HEK293 (cell line): ENCODE measurements at regions not wholly inside any gene's neighbourhood (a gene's known extent, or its start where the extent isn't known, plus 50 kb on each side); places are given as distances from the start of the nearest gene placed in this dataset.

ENCODE experiments used
- CTCF ChIA-PET: fragments of 350-600 bp; formaldehyde crosslinking; extraction: SDS; loops from one replicate; lab custom pipeline; 2021; ENCODE audit warnings: antibody characterized with exemption; lab: Yijun Ruan, JAX
- POLR2A ChIA-PET: fragments of 300-600 bp; formaldehyde crosslinking; extraction: SDS; loops from one replicate; lab custom pipeline; 2020; ENCODE audit warnings: antibody characterized with exemption, inconsistent platforms; lab: Yijun Ruan, JAX
- H3K27ac ChIP-seq: fragments of 200-500 bp; sonication (Bioruptor generic); 2 replicates; pipeline ENCODE4 v1.5.1; 2014; ENCODE audit warnings: low read depth, low read length, control low read depth, inconsistent platforms; ENCODE audit errors: extremely low read depth
- H3K36me3 ChIP-seq, 2 experiments: fragments of 200-500 bp in 1 of 2; sonication (Bioruptor generic) in 1 of 2; 1 replicate in 1 of 2; 2 replicates in 1 of 2; pipeline ENCODE4 v1.5.1; 2014 to 2017; ENCODE audit warnings: inconsistent platforms in 2 of 2, low read length in 2 of 2; ENCODE audit not compliant: control insufficient read depth in 2 of 2, insufficient read depth in 1 of 2
- H3K4me1 ChIP-seq: fragments of 200-500 bp; sonication (Bioruptor generic); 2 replicates; pipeline ENCODE4 v1.5.1; 2014; ENCODE audit warnings: mild to moderate bottlenecking, low read length, inconsistent platforms; ENCODE audit not compliant: control insufficient read depth, insufficient read depth
- H3K4me3 ChIP-seq: 2 replicates; pipeline ENCODE4 v1.5.1; 2011; ENCODE audit warnings: low read depth, mild to moderate bottlenecking, control low read depth, low read length, moderate library complexity
- H3K9me3 ChIP-seq: fragments of 200-500 bp; sonication (Bioruptor generic); 2 replicates; pipeline ENCODE4 v1.5.1; 2014; ENCODE audit warnings: low read depth, low read length, inconsistent platforms; ENCODE audit not compliant: control insufficient read depth, insufficient read depth
- IKZF3 ChIP-seq: fragments of 450-650 bp; IDR thresholded peaks from 2 replicates; pipeline ENCODE4 v1.5.0; 2018; ENCODE audit warnings: missing biosample characterization, mild to moderate bottlenecking, missing genetic modification characterization, moderate library complexity
- KLF17 ChIP-seq: fragments of 450-650 bp; formaldehyde crosslinking; IDR thresholded peaks from 2 replicates; pipeline ENCODE4 v1.5.1; 2016; ENCODE audit warnings: missing biosample characterization, missing genetic modification characterization
- KLF7 ChIP-seq: fragments of 450-650 bp; formaldehyde crosslinking; IDR thresholded peaks from 2 replicates; pipeline ENCODE4 v1.5.1; 2016; ENCODE audit warnings: missing biosample characterization, missing genetic modification characterization, borderline replicate concordance
- KLF9 ChIP-seq: fragments of 450-650 bp; formaldehyde crosslinking; IDR thresholded peaks from 2 replicates; pipeline ENCODE4 v1.5.1; 2016; ENCODE audit warnings: missing biosample characterization, missing genetic modification characterization, low read depth
- PRDM6 ChIP-seq: fragments of 450-650 bp; formaldehyde crosslinking; IDR thresholded peaks from 2 replicates; pipeline ENCODE4 v1.5.1; 2017; ENCODE audit warnings: missing biosample characterization, missing genetic modification characterization
- SP3 ChIP-seq: fragments of 450-650 bp; formaldehyde crosslinking; IDR thresholded peaks from 2 replicates; pipeline ENCODE4 v1.5.1; 2016; ENCODE audit warnings: missing biosample characterization, missing genetic modification characterization
- YY2 ChIP-seq: fragments of 450-650 bp; formaldehyde crosslinking; IDR thresholded peaks from 2 replicates; pipeline ENCODE4 v1.5.1; 2016; ENCODE audit warnings: missing biosample characterization, missing genetic modification characterization
- ZIC2 ChIP-seq: fragments of 450-650 bp; formaldehyde crosslinking; IDR thresholded peaks from 2 replicates; pipeline ENCODE4 v1.5.1; 2016; ENCODE audit warnings: missing biosample characterization, missing genetic modification characterization
- ZNF146 ChIP-seq: fragments of 450-650 bp; formaldehyde crosslinking; IDR thresholded peaks from 2 replicates; pipeline ENCODE4 v1.5.1; 2016; ENCODE audit warnings: missing biosample characterization, missing genetic modification characterization
- ZNF155 ChIP-seq: fragments of 450-650 bp; formaldehyde crosslinking; IDR thresholded peaks from 2 replicates; pipeline ENCODE4 v1.5.1; 2016; ENCODE audit warnings: missing biosample characterization, missing genetic modification characterization
- ZNF2 ChIP-seq: fragments of 450-650 bp; formaldehyde crosslinking; IDR thresholded peaks from 2 replicates; pipeline ENCODE4 v1.5.1; 2016; ENCODE audit warnings: missing biosample characterization, missing genetic modification characterization
- ZNF211 ChIP-seq: fragments of 450-650 bp; formaldehyde crosslinking; IDR thresholded peaks from 2 replicates; pipeline ENCODE4 v1.5.1; 2016; ENCODE audit warnings: low read depth, missing biosample characterization, missing genetic modification characterization
- ZNF214 ChIP-seq: fragments of 450-650 bp; formaldehyde crosslinking; IDR thresholded peaks from 2 replicates; pipeline ENCODE4 v1.5.1; 2017; ENCODE audit warnings: missing biosample characterization, mild to moderate bottlenecking, missing genetic modification characterization, borderline replicate concordance
- ZNF311 ChIP-seq: fragments of 450-650 bp; formaldehyde crosslinking; IDR thresholded peaks from 2 replicates; pipeline ENCODE4 v1.5.1; 2017; ENCODE audit warnings: missing biosample characterization, missing genetic modification characterization, borderline replicate concordance
- ZNF37A ChIP-seq: fragments of 450-650 bp; IDR thresholded peaks from 2 replicates; pipeline ENCODE4 v1.5.1; 2018; ENCODE audit warnings: missing biosample characterization, missing genetic modification characterization
- ZNF394 ChIP-seq: fragments of 450-650 bp; formaldehyde crosslinking; IDR thresholded peaks from 2 replicates; pipeline ENCODE4 v1.5.1; 2016; ENCODE audit warnings: missing biosample characterization, missing genetic modification characterization, mild to moderate bottlenecking, moderate library complexity, borderline replicate concordance
- ZNF433 ChIP-seq: fragments of 450-650 bp; formaldehyde crosslinking; IDR thresholded peaks from 2 replicates; pipeline ENCODE4 v1.5.1; 2016; ENCODE audit warnings: missing biosample characterization, missing genetic modification characterization, low read depth
- ZNF48 ChIP-seq: fragments of 450-650 bp; formaldehyde crosslinking; IDR thresholded peaks from 2 replicates; pipeline ENCODE4 v1.5.1; 2016; ENCODE audit warnings: missing biosample characterization, missing genetic modification characterization
- ZNF596 ChIP-seq: fragments of 450-650 bp; IDR thresholded peaks from 2 replicates; pipeline ENCODE4 v1.5.0; 2018; ENCODE audit warnings: missing biosample characterization, mild to moderate bottlenecking, missing genetic modification characterization, moderate library complexity
- ZNF660 ChIP-seq: fragments of 450-650 bp; IDR thresholded peaks from 2 replicates; pipeline ENCODE4 v1.5.1; 2018; ENCODE audit warnings: missing biosample characterization, mild to moderate bottlenecking, missing genetic modification characterization
- ZNF701 ChIP-seq: fragments of 450-650 bp; formaldehyde crosslinking; IDR thresholded peaks from 2 replicates; pipeline ENCODE4 v1.5.1; 2016; ENCODE audit warnings: missing biosample characterization, missing genetic modification characterization
- ZNF776 ChIP-seq: fragments of 450-650 bp; formaldehyde crosslinking; IDR thresholded peaks from 2 replicates; pipeline ENCODE4 v1.5.0; 2017; ENCODE audit warnings: missing biosample characterization, missing genetic modification characterization, borderline replicate concordance
- ZNF785 ChIP-seq: fragments of 450-650 bp; formaldehyde crosslinking; IDR thresholded peaks from 2 replicates; pipeline ENCODE4 v1.5.1; 2016; ENCODE audit warnings: missing biosample characterization, missing genetic modification characterization
- TF ChIP-seq, protein P1 (sequence below): fragments of 450-650 bp; formaldehyde crosslinking; conservative IDR thresholded peaks from 2 replicates; pipeline ENCODE4 v1.5.1; 2016; ENCODE audit warnings: low read depth, missing biosample characterization, missing genetic modification characterization

GRCh38 chr5:111582993-111583601 lies 70.8 kb upstream of the STARD4 start (continued):
- TF ChIP-seq KLF7 (tag by site-specific recombination): no peak
- no peak for TF ChIP-seq ZNF48
- TF ChIP-seq PRDM6: no peak
- no peak for TF ChIP-seq ZNF211 (tag by site-specific recombination)

GRCh38 chr5:111582451-111582850 lies 70.1 kb upstream of the STARD4 start:
- Histone ChIP-seq H3K27ac (no peak overlapping the region), H3K4me1 (no peaks in the 10 kb centered on the region), H3K36me3 (no peaks in the 10 kb centered on the region), H3K9me3 (no peaks in the 10 kb centered on the region), H3K4me3 (no peak overlapping the region)
- ChIA-PET POLR2A (no interaction called here), CTCF (interaction anchor here (0.5 kb wide), 1 partner anchor 1684 kb away, joined by 3 read pairs; no protein-coding TSS in a partner anchor)
- TF ChIP-seq KLF9 (tag by site-specific recombination) (no peak), ZNF660 (tag by site-specific recombination) (no peak), ZNF311 (tag by site-specific recombination) (no peak), IKZF3 (tag by site-specific recombination) (no peak), ZNF146 (tag by site-specific recombination) (no peak), ZNF155 (tag by site-specific recombination) (no peak), YY2 (tag by site-specific recombination) (no peak), ZNF2 (no peak), ZNF596 (no peak), ZNF37A (tag by site-specific recombination) (no peak), ZNF214 (tag by site-specific recombination) (no peak), ZNF433 (tag by site-specific recombination) (no peak), ZNF785 (tag by site-specific recombination) (no peak), KLF17 (no peak), ZNF394 (tag by site-specific recombination) (no peak), ZNF701 (tag by site-specific recombination) (no peak), SP3 (tag by site-specific recombination) (no peak), ZIC2 (tag by site-specific recombination) (no peak), ZNF776 (tag by site-specific recombination) (no peak)
- TF ChIP-seq, protein P1, sequence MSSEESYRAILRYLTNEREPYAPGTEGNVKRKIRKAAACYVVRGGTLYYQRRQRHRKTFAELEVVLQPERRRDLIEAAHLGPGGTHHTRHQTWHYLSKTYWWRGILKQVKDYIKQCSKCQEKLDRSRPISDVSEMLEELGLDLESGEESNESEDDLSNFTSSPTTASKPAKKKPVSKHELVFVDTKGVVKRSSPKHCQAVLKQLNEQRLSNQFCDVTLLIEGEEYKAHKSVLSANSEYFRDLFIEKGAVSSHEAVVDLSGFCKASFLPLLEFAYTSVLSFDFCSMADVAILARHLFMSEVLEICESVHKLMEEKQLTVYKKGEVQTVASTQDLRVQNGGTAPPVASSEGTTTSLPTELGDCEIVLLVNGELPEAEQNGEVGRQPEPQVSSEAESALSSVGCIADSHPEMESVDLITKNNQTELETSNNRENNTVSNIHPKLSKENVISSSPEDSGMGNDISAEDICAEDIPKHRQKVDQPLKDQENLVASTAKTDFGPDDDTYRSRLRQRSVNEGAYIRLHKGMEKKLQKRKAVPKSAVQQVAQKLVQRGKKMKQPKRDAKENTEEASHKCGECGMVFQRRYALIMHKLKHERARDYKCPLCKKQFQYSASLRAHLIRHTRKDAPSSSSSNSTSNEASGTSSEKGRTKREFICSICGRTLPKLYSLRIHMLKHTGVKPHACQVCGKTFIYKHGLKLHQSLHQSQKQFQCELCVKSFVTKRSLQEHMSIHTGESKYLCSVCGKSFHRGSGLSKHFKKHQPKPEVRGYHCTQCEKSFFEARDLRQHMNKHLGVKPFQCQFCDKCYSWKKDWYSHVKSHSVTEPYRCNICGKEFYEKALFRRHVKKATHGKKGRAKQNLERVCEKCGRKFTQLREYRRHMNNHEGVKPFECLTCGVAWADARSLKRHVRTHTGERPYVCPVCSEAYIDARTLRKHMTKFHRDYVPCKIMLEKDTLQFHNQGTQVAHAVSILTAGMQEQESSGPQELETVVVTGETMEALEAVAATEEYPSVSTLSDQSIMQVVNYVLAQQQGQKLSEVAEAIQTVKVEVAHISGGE (tag by site-specific recombination): no peak
